Natural killer cell treated with Interleukin-12 subunit alpha and Interleukin-12 subunit beta and Interleukin-15 and Interleukin-18, amount 100 ng/mL, for 72 hours (primary cell): ENCODE measurements at regions not wholly inside any gene's neighbourhood (a gene's known extent, or its start where the extent isn't known, plus 50 kb on each side); places are given as distances from the start of the nearest gene placed in this dataset.

Source experiments
- ATAC-seq, 2 donors: fragments of 150-1000 bp; cut with Tn5 transposase in 1 of 2; sonication (Bioruptor Pico), chemical (Tn5 transposase) in 1 of 2; 2 replicates each; pipeline ENCODE4 v1.10.0; 2021
- DNase-seq: peaks from one replicate; pipeline ENCODE4 v3.0.0; 2022; ENCODE audit warnings: low spot score
- H3K27ac Mint-ChIP-seq, 2 donors: 1 replicate in 1 of 2; 2 replicates in 1 of 2; pipeline ENCODE4 v1.8.0; 2022; ENCODE audit warnings: mixed read lengths in 2 of 2, mild to moderate bottlenecking in 1 of 2, moderate library complexity in 1 of 2
- H3K27me3 Mint-ChIP-seq, 2 donors: 1 replicate in 1 of 2; 2 replicates in 1 of 2; pipeline ENCODE4 v1.8.0; 2022; ENCODE audit warnings: mixed read lengths in 2 of 2
- H3K36me3 Mint-ChIP-seq: one replicate; pipeline ENCODE4 v1.8.0; 2022; ENCODE audit warnings: mixed read lengths
- H3K4me1 Mint-ChIP-seq, 2 donors: 1 replicate in 1 of 2; 2 replicates in 1 of 2; pipeline ENCODE4 v1.8.0; 2022; ENCODE audit warnings: low read depth in 2 of 2, mixed read lengths in 2 of 2, mild to moderate bottlenecking in 1 of 2
- H3K4me3 Mint-ChIP-seq: one replicate; pipeline ENCODE4 v1.8.0; 2022; ENCODE audit warnings: mixed read lengths
- H3K9me3 Mint-ChIP-seq: 2 replicates; pipeline ENCODE4 v1.8.0; 2022; ENCODE audit warnings: mixed read lengths

GRCh38 chr4:178339769-178340168 lies 897.5 kb upstream of the AGA start:
- Mint-ChIP-seq H3K27ac (no peak overlapping the region), H3K27me3 (no peaks in the 10 kb centered on the region), H3K36me3 (peaks cover under 1% of the 10 kb centered on the region), H3K4me3 (no peak overlapping the region), H3K9me3 (peaks cover 8% of the 10 kb centered on the region), H3K4me1 (no peaks in the 10 kb centered on the region)
- DNase-seq = no peak
- ATAC-seq = no peak

DNA sequence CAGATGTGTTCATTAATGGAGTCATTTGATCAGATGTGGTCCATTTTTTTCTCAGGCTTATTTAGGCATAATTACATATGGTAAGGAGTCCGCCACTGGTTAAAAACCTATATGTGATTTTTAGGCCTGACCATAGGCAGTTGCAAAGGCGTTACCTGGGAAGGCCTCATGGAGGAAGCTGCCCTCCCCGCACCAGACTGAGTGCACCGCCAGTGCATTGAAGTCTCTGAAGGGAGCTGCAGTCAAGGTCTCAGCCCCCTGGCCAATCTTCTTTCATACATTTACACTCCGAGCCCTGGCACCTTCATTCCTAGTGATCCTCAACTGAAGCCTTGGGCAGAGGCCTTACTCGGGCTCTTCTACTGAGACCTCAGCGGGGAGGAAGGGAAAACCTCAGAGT lies 898.2 kb upstream of the AGA start:
- H3K9me3 Mint-ChIP-seq = peaks cover 8% of the 10 kb centered on the region
- no peaks in the 10 kb centered on the region for H3K4me1 Mint-ChIP-seq
- H3K4me3 Mint-ChIP-seq = no peak overlapping the region
- H3K36me3 Mint-ChIP-seq = peaks cover 5% of the 10 kb centered on the region
- no peak for ATAC-seq
- no peaks in the 10 kb centered on the region for H3K27me3 Mint-ChIP-seq
- DNase-seq = no peak
- no peak overlapping the region for H3K27ac Mint-ChIP-seq

DNA sequence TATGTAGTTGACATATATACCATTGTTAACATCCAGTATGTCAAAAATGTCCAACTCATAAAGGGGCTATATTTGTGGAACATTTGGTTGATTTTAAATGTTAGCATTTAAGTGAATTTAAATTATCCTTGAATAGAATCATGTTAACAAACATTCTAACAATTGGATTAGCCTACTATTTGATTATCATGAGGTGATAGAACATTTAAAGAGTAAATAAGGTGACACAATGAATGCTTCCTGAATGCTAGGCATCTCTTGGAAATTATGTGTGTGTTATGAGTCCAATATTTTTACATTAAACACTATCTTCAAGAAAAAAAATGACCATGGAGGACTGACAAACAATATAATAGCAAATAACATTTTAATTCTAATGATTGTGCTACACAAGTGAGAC lies 901.9 kb upstream of the AGA start:
- no peak for DNase-seq
- no peaks in the 10 kb centered on the region for H3K4me1 Mint-ChIP-seq
- H3K27me3 Mint-ChIP-seq = no peaks in the 10 kb centered on the region
- H3K36me3 Mint-ChIP-seq = peaks cover 5% of the 10 kb centered on the region
- peaks cover 4% of the 10 kb centered on the region for H3K9me3 Mint-ChIP-seq
- H3K4me3 Mint-ChIP-seq = no peak overlapping the region
- no peak for ATAC-seq
- no peak overlapping the region for H3K27ac Mint-ChIP-seq

GRCh38 chr4:178347111-178347510 lies 904.9 kb upstream of the AGA start:
- no peak for DNase-seq
- H3K27ac Mint-ChIP-seq = no peak overlapping the region
- no peaks in the 10 kb centered on the region for H3K27me3 Mint-ChIP-seq
- peaks cover 5% of the 10 kb centered on the region for H3K36me3 Mint-ChIP-seq
- no peak for ATAC-seq
- no peak overlapping the region for H3K4me3 Mint-ChIP-seq
- H3K4me1 Mint-ChIP-seq = no peaks in the 10 kb centered on the region
- peaks cover 11% of the 10 kb centered on the region for H3K9me3 Mint-ChIP-seq

DNA sequence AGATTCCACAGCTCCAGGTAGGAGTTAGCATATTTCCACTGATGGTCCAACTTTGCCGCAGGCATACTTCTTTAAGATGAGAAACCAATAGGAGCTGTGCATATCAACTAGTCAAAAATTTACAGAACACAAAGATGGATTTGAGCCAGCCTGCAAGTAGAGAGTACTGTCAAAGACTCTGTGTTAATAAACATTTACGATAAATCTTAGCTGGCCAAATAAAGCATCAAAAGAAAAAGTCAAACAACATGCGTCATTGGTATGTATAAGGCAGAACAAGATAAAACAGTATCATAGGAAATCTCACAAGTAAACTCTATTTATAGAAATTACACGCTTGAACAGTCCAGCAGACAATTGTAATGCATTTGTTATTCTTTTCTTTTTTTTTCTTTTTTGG lies 907.4 kb upstream of the AGA start:
- Mint-ChIP-seq H3K4me1 (no peaks in the 10 kb centered on the region), H3K27me3 (no peaks in the 10 kb centered on the region), H3K9me3 (peaks cover 19% of the 10 kb centered on the region), H3K36me3 (peaks cover 9% of the 10 kb centered on the region), H3K27ac (no peak overlapping the region), H3K4me3 (no peak overlapping the region)
- no peak for DNase-seq
- ATAC-seq = no peak

DNA sequence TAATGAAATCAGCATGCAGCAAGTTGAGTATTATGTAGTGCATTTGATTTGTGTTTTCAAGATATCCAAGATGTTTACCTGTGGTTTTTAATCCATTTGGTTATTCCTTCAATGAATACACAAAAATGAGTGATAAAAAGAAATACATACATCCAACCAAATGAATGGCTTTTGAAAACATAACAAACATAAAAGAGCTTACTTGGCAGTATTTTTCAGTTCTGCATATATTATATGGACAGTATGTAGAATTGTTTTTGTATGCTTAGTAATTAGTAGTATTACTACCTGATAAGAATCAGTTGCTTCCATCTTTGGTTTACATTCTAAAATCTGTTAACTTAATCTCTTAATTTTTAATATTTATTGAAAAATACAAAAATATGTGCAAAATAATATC lies 908.9 kb upstream of the AGA start:
- H3K9me3 Mint-ChIP-seq = peaks cover 20% of the 10 kb centered on the region
- no peak for DNase-seq
- no peak overlapping the region for H3K4me3 Mint-ChIP-seq
- no peaks in the 10 kb centered on the region for H3K27me3 Mint-ChIP-seq
- no peaks in the 10 kb centered on the region for H3K4me1 Mint-ChIP-seq
- peaks cover 6% of the 10 kb centered on the region for H3K36me3 Mint-ChIP-seq
- no peak for ATAC-seq
- H3K27ac Mint-ChIP-seq = no peak overlapping the region

DNA sequence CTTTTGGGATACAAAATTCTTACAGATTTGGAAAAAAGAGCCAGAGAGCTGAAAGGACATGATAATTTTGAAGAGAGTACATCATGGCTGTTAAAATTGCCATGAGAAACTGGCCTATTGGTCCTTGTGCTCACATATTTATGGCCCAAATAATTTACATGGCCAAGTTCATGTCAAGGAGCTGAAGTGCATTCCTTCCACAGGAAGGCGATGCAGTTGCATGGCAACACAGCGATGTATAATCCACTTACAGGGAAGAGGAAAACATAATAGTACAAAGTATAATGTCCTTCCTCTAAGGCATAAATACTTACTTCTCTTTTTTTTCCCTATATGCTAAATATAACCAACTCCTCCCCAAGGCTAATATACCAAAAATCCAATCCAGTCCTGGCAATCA lies 914.5 kb upstream of the AGA start:
- no peaks in the 10 kb centered on the region for H3K27me3 Mint-ChIP-seq
- H3K36me3 Mint-ChIP-seq = peaks cover 14% of the 10 kb centered on the region
- no peak for DNase-seq
- H3K27ac Mint-ChIP-seq = no peak overlapping the region
- peaks cover 25% of the 10 kb centered on the region for H3K9me3 Mint-ChIP-seq
- no peaks in the 10 kb centered on the region for H3K4me1 Mint-ChIP-seq
- H3K4me3 Mint-ChIP-seq = no peak overlapping the region
- no peak for ATAC-seq

DNA sequence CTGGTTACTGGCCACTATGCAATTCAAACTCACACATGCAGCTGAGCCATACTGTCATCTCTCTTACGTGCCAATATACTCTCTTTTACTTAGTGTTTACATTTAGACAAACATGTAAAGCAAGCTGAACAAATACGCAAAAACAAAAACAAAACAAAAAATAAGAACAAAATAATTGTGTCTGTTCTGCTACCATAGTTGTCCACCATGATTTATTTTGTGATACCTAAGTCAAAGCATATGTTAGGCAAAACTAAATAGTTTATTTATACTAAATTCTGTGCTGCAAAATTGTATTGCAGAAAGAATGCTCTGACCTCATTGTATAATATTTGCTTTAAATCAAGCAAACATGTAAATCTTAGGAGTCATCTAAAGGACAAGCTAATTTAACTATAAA lies 943.2 kb upstream of the AGA start:
- Mint-ChIP-seq H3K27me3 (no peaks in the 10 kb centered on the region), H3K4me1 (no peaks in the 10 kb centered on the region), H3K36me3 (peaks cover 5% of the 10 kb centered on the region), H3K27ac (no peak overlapping the region), H3K9me3 (peaks cover 14% of the 10 kb centered on the region), H3K4me3 (no peak overlapping the region)
- no peak for DNase-seq
- ATAC-seq = no peak

- ATAC-seq (no peak), DNase-seq (no peak)
- H3K9me3 Mint-ChIP-seq = peaks cover 14% of the 10 kb centered on the region
- no peaks in the 10 kb centered on the region for H3K27me3 Mint-ChIP-seq
- no peak overlapping the region for H3K4me3 Mint-ChIP-seq
- no peak overlapping the region for H3K27ac Mint-ChIP-seq
- no peaks in the 10 kb centered on the region for H3K4me1 Mint-ChIP-seq
- peaks cover 5% of the 10 kb centered on the region for H3K36me3 Mint-ChIP-seq
Observed at GRCh38 chr4:178387756-178388155, 945.5 kb upstream of the AGA start.

DNA sequence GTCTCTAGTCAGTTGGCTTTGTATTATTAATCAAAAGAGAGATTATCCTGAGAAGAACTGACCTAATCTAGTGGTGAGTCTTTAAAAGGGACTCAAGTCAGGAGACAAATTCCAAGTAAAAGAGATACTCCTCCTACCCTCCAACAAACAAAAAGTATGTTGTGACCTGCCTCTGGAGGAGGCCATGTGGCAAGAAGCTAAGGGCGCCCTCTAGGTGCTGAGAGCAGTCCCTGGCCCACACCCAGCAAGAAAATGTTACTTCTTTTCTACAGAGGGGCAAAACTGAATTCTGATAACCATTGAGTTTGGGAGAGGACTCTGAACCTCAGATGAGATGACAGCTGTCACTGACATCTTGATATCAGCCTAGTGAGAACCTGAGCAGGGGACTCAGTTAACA lies 953.6 kb upstream of the AGA start:
- no peaks in the 10 kb centered on the region for H3K4me1 Mint-ChIP-seq
- no peaks in the 10 kb centered on the region for H3K27me3 Mint-ChIP-seq
- H3K4me3 Mint-ChIP-seq = no peak overlapping the region
- no peak for DNase-seq
- H3K36me3 Mint-ChIP-seq = no peaks in the 10 kb centered on the region
- ATAC-seq = no peak
- H3K27ac Mint-ChIP-seq = no peak overlapping the region
- peaks cover 11% of the 10 kb centered on the region for H3K9me3 Mint-ChIP-seq

DNA sequence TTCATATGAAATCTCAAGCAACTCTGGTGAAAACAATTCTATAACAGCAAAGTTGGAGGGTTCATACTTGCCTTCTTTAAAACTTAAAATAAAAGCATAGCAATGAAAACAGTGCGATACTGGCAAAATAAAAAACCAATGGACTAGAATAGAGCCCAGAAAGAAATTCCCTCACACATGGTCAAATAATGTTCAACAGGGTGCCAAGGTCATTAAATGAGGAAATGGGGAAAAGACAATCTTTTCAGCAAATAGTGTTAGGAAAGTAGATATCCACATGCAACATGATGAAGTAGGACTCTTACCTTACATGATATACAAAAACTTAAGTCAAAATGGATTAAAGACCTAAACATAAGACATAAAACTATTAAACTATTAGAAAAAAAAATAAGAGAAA lies 970.2 kb upstream of the AGA start:
- H3K4me3 Mint-ChIP-seq = no peak overlapping the region
- H3K27me3 Mint-ChIP-seq = no peaks in the 10 kb centered on the region
- no peak overlapping the region for H3K27ac Mint-ChIP-seq
- H3K4me1 Mint-ChIP-seq = no peaks in the 10 kb centered on the region
- DNase-seq (no peak), ATAC-seq (no peak)
- H3K9me3 Mint-ChIP-seq = peaks cover 4% of the 10 kb centered on the region
- H3K36me3 Mint-ChIP-seq = peaks cover under 1% of the 10 kb centered on the region

GRCh38 chr4:178414042-178414441 lies 971.8 kb upstream of the AGA start:
- H3K9me3 Mint-ChIP-seq = no peaks in the 10 kb centered on the region
- no peak for DNase-seq
- H3K27me3 Mint-ChIP-seq = no peaks in the 10 kb centered on the region
- no peaks in the 10 kb centered on the region for H3K4me1 Mint-ChIP-seq
- no peak overlapping the region for H3K4me3 Mint-ChIP-seq
- no peaks in the 10 kb centered on the region for H3K36me3 Mint-ChIP-seq
- H3K27ac Mint-ChIP-seq = no peak overlapping the region
- ATAC-seq = no peak

DNA sequence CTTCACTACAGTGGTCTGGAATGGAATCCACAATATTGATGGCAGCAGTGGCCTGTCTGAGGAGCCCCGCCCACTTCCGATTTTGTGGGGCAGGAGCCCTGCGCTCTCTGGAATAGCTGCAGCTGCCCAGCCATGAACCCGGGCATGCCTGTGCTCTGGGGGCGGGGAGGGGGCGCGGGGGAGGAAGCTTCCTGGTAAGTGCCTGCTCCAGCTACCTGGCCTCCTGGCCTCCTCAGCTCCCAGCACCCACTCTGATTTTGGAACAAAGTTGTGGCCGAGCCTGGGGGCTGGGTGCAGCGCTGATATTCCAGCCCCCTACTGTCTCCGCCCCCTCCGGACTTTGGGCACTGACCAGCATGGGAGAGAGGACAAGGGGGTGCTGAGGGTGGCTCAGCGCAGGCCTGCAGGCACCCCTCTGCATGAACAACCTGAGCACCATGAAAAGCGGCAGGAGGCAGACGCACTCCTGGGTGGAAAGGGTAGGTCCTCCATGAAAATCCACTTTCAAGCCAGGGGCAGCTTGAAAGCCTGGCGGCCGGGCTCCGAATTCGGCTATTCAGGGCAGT lies 972.7 kb upstream of the AGA start:
- no peaks in the 10 kb centered on the region for H3K36me3 Mint-ChIP-seq
- H3K4me1 Mint-ChIP-seq = no peaks in the 10 kb centered on the region
- H3K27me3 Mint-ChIP-seq = no peaks in the 10 kb centered on the region
- peaks cover 8% of the 10 kb centered on the region for H3K9me3 Mint-ChIP-seq
- DNase-seq (no peak), ATAC-seq (no peak)
- no peak overlapping the region for H3K4me3 Mint-ChIP-seq
- H3K27ac Mint-ChIP-seq = no peak overlapping the region

DNA sequence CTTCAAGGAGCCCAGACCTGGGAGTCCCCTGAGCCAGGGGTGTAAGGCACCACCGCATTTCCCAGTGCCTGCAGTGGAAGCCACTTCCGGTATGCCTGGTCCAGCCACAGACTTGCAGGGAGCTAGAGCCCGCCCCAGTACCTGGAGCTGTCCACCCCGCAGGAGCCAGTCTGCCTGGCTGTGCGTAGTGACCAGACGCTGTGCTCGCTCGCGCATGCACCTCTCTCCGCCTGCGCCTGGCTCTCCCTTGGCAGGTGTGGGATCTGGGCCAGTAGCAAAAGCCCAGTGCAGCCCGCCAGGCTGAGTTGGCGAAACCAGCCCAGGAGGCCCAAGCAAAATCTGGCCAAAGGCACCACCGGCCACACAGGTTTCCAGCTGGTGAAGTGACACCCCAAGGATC lies 973.7 kb upstream of the AGA start:
- DNase-seq (no peak), ATAC-seq (peak in 1 of 2 donors; percentile 45)
- H3K4me3 Mint-ChIP-seq = no peak overlapping the region
- H3K4me1 Mint-ChIP-seq = no peaks in the 10 kb centered on the region
- H3K27me3 Mint-ChIP-seq = no peaks in the 10 kb centered on the region
- H3K27ac Mint-ChIP-seq = no peak overlapping the region
- H3K36me3 Mint-ChIP-seq = no peaks in the 10 kb centered on the region
- H3K9me3 Mint-ChIP-seq = peaks cover 11% of the 10 kb centered on the region

GRCh38 chr4:178423366-178423765 lies 981.1 kb upstream of the AGA start:
- no peak for DNase-seq
- Mint-ChIP-seq H3K4me1 (no peaks in the 10 kb centered on the region), H3K36me3 (peaks cover 6% of the 10 kb centered on the region), H3K27ac (no peak overlapping the region), H3K27me3 (no peaks in the 10 kb centered on the region), H3K9me3 (peaks cover 23% of the 10 kb centered on the region), H3K4me3 (no peak overlapping the region)
- no peak for ATAC-seq
